ENCODE measurements at regions not wholly inside any gene's neighbourhood (a gene's known extent, or its start where the extent isn't known, plus 50 kb on each side); places are given as distances from the start of the nearest gene placed in this dataset.

DNA sequence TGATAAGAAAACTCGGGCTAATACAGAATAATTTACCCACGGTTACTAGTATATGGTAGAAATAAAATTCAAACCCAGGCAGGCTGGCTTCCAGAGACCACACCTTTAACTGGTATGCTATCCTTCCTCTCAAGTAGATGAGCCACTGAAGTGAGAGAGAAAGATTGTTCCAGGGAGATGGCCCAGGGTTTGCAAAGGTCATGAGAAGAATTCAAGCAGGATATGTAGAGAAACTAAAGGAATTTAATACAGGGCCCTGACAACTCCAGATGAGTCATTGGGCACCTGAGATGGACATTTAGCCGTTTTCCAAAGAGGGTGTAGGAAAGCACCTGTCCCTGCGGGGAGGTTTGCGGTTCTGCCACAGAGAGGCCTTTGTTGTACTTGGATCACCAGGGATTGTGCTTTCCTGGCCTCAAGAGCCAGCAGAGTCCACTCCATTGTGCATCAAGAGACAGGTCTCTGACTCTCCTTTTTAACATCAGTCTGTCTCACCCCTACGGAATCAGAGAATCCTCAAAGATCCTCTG, 152.7 kb upstream of the BLID start:
- no peak for DNase-seq

DNA sequence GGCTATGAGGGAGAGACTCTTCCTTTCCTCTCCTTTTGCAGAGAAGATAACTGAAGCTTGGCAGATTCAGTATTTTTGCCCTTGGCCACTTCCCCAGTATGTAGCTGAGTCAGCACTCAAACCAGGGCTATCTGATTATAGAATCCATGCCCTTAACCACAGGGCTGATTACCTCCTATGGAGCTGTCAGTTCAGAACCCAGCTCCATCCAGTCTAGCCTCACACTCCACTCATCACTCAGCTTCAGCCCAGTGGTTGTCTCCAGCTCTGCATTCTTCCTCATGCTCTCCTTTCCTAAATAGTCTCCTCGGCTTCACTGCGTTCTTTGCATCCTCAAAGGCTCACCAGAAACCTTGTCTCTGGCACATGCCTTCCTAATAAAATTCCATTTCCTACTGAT, 151.6 kb upstream of the BLID start:
- DNase-seq, result peak; percentile 95

DNA sequence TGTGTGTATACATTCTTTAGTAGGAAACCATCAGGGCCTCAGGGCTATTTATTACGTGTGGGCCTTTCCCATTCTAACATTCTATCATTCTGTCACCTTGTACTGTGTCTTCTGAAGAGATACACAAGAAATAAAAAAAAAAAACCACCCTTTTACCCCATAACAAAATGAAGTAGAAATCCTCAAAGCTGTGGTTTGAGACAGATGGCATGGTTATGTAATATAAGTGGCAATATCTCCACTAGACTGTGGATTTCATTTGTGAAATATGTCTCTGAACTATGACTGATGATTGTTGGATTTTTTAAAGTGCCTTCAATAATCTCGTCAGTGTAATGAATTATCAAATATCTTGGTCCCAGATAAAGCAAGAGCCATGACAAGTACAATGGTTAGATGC, 150.0 kb upstream of the BLID start:
- no peak for DNase-seq

DNA sequence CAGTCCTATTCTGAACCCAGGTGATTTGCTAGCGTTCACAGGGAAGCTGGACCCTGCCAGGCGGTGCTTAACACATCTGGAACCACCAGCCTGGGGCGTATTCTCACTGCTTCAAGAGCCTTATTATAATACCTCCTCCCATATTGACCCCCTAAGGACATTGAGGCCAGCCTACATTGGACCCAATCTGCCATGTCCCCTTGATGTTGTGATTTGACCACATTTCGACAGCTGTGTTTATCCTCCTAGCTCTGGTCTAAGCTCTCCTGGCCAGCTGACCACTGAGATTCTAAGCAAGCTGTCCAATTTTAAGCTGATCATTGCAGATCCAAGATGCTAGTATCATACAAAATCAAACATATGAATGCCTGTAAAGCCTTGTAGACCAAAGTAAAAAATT, 148.1 kb upstream of the BLID start:
- DNase-seq, result no peak

DNA sequence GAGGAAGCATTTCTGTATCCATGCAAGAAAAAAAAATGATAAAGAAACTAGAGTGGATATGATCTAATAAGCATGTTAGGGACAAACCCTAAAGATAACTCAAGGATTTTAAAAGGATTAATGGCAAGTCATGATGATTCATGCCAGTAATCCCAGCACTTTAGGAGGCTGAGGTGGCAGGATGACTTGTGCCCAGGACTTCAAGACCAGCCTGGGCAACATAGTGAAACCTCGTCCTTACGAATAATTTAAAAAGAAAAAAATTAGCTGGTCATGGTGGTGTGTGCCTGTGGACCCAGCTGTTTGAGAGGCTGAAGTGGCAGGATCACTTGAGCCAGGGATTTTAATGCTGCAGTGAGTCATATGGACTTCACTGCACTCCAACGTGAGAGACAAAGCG, 145.5 kb upstream of the BLID start:
- DNase-seq, result peak; percentile 15

DNA sequence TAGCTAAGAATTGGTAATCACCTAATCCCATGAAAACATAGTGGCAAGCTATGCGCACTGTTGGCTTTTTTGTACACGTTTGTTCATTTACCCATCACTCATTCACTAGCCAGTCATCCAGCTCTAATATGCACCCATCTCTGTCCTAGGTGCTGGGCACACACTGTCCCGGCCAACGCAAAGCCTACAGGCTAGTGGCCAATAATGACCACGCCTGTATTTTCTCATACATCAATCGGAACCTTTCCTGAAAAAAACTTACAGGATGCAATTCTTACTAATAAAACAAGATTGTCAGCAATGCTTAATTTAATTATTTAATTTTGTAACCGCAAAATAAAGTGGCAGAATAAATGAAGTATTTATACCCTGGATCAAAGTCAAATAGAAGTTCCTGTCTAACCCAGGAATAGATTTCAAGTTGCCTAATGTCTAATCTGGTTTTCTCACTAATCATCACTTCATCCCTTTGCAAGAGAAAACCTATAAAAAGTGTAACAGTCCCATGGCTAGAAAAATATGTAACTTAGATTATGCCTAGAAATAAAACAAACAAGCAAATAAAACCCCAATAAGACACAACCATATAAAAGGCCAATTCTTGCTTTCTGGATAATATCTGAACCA, 143.3 kb upstream of the BLID start:
- no peak for DNase-seq

DNA sequence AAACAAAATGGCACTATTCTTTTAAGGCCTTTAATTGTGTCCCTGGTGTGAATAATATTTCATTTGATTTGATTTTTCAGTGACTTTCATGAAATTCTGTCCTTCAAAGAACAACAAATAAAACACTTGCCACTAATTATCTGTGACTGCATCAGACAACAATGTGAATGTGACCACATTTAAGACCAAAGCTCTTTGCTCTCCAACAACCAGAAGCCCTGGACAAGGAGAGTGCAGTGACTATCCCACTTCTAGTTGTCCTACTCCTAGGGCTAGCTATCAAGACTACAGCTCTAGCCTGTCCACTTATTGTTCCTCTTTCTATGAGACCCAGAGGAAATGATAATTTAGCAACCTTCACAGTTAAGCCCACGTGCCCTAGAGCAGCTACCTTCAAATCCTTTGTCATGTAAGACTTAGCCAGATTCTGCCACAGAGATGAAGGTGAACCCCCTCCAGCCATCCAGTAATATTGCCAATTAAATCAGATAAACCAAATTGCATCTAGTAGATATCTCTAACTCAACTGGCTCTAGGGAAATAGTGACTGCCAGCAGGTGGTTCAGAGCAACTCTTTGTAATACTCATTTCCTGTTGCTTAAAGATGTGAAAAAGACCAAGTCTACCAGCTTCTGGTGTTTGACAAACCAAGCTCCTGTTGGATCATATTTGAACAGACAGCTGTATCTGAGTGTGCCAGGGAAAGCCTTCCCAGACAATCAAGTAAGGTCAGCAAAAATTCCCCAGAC, 142.6 kb upstream of the BLID start:
- DNase-seq, result no peak

DNA sequence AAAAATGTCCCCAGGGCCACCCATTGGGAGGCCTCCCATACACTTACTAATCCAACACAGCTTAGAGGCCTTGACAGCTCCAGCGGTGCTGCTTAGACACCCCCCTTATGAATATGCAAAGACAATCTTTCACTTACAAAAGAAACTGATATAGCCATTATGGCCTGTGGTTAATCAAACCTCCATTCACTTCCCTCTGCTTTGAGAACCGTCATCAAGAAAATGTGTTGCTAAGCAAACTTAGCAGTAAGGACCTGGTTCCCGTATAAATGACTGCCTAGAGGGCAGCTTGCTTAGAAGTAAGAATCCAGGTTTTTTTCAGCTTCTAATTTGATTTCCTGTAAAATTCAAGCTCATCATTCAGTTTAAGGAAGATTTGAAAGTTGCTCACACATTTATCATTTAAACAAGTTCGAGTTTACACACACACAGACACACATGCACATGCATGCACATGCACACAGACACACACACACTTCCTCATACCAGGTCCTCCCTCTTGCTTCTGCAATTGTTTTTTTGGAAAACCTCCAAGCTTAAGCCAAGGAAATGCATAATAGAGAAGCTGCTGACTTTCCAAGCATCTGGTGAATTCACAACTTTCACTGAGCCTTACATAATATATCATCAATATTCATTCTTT, 137.7 kb upstream of the BLID start:
- peak; percentile 86 for DNase-seq

DNA sequence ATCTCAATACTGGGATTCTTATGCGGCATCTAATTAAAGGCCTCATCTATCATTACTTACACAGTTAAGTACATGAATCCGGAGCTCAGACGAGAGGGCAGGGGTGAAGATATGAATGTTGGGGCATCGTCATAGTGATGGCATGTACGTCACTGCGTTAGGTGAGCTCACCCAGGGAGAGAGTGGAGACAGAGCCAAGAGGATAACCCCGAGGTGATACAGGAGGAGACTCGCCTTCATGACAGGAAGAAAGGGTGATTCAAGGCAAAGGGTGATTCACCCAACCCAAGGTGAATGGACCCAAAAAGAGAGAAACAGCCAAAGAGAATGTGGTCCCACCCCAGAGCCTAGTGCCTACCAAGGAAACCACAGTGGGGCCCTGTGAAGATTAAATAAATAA, 132.9 kb upstream of the BLID start:
- DNase-seq, result no peak

DNA sequence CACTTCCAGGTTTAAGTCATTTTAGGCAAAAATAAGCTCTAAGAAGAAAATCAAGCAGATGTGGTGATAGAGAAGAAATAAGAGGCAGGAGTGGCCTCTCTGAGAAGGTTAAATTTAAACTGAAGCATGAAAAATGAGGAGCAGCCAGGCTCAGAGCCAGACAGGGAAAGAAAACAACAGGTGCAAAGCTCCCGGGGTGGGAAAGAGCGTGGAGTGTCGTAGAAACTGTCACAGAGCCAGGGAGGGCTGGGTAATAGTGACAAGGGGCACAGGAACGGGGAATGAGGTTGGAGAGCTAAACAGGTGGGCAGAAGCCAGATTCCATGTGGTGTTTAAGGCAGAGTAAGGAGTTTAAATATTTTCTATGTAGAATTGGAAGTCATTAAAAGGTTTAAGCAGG, 132.1 kb upstream of the BLID start:
- no peak for DNase-seq

DNA sequence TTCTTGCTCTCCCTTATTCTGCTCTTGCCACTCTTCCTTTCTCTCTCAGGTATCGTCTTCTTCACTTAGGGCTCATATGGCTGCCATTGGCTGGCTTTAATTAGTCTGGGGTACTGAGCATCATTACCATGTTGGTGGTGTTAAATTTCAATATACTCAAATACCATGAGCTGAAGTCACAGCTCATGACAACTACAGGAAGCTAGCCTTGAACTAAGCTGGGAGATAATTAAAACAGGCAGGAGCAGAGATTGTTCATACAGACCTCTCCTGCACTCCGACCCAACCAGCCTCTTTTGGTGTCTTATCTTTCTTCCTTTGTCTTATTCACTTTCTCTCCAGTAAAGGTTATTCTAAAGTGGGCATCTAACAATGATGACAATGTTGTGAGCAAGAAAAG, 130.9 kb upstream of the BLID start:
- DNase-seq, result peak; percentile 82

DNA sequence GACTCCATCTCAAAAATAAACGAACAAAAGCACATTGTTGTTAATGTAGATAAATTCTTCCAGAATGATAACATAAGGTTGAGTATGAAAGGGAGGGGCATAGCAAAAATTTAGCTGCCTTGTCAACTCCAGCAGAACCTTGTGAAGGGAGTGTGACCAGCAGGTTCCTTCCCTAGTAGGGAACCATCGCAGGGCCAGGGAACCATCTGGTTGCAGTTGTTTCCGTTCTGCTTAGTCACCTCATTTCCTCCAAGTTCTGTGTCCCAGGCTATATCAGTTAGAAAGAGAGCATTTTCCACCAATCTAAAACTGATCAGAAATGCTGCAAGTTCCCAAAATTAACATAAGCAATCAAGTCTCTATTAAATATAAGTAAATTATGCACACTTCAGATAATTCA, 126.7 kb upstream of the BLID start:
- no peak for DNase-seq

DNA sequence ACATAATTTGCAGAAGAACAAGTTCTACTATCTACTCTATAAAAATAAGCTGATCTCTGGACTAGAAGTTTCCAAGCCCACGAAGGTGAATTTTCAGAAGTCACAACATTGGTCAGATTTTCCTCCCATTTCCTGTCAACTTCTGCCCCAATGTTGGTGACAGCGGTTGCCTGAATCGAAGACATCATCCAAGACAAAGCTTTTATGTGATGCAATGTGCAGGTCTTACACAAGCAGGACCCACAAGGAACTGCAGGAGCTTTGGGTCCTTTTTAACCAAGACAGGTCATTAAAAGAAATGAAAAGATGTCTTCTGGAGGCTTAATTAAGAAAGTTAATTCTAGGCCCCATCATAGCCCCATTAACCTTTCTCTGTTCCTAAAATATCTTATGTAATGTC, 125.6 kb upstream of the BLID start:
- no peak for DNase-seq

DNA sequence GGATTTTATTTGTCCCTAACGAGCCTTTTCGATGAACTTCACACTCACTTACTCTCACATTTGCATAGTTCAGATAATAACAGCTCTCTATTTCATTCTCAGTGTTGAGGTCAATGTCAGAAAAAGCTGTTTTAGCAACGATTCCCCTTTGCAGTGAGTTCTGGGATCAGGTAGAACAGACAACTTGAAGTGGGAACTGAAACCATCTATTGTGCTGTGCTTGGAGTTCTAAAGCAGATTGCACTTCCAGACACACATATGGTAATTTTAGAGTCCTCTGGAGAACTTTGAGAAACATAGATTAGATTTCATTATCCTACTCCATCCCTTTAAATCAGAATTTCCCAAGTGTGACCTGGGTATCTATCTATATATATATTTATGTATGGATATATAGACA, 124.6 kb upstream of the BLID start:
- DNase-seq, result no peak

DNA sequence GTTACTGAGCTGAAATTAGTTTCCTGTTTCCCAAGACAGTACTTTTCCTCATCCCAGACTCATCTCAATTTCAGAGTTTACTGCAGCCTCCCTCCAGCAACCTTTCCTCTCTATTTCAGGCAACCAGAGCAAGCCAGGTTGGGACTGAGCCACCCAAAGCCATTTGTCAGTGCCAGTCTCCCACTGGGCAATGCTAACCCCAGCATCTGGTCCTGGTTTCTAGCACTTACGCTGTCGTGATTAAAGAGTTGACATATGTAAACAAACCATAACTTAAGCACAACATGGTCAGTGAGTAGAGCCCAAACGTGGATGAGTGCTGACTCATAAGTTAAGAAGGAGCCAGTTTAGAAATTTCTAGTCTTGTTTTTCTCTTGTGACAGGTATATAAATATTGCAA, 119.6 kb upstream of the BLID start:
- DNase-seq, result peak; percentile 94

DNA sequence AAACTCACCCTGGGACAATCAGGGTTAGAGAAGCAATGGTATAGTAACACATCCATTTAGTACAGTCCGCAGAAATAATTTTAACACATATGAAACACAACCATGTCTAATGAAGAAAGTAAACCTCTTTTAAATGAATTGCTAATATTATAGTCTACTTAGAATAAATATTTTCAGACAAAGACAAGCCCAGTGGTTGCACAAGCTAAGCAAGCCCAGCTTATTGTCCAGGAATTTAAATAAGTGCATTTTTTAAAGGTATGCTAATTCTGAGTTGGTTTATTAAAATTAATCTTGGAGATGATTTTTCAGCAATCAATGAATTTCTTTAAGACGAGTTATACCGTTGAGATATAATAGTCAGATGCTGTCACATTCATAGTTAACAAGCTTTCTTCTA, 118.8 kb upstream of the BLID start:
- no peak for DNase-seq

DNA sequence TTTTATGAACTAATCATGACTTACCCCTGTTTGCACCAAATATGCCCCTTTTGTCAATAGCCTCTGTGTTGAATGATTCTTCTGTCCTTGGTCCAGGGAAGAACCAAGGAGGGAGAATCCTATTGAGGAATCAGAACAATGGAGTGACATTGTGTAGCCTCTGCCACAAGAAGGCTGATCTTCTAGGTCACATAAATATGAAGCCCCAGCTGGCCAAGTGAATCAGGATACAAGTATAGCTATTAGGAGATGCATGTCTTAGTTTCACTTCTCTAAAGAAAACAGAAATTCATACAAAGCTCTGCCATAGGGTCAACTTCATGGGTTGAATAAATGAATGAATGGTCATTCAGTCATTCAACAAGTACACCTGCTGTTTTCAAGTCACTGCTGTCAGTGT, 118.2 kb upstream of the BLID start:
- DNase-seq, result no peak

DNA sequence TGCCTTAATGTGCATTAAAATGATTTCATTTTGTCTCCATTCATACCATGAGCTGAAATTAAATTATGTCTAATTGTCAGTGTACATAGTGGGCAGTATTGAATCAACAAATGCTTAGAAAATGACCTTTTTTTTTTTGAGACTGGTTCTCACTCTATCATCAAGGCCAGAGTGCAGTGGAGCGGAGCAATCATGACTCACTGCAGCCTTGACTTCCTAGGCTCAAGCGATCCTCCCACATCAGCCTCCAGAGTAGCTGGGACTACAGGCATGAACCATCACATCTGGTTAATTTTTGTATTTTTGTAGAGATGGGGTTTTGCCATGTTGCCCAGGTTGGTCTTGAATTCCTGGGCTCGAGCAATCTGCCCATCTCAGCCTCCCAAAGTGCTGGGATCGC, 117.0 kb upstream of the BLID start:
- DNase-seq, result no peak

DNA sequence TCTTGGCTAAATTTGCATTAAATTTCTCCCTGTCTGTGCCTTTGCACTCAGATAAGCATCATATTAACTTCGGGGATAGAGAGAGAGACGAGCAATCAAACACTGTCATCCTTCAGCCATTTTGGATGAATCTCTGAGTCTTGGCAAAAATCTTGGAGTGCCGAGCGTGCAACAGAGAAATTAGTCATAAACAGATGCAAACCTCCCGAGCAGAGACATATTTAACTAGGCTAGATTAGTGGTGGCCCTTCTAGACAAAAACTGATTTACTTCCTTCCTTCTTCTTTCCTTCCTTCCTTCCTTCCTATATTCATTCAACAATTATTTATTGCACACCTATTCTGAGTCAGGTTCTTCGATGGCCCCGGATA, 114.4 kb upstream of the BLID start:
- DNase-seq, result peak; percentile 86

DNA sequence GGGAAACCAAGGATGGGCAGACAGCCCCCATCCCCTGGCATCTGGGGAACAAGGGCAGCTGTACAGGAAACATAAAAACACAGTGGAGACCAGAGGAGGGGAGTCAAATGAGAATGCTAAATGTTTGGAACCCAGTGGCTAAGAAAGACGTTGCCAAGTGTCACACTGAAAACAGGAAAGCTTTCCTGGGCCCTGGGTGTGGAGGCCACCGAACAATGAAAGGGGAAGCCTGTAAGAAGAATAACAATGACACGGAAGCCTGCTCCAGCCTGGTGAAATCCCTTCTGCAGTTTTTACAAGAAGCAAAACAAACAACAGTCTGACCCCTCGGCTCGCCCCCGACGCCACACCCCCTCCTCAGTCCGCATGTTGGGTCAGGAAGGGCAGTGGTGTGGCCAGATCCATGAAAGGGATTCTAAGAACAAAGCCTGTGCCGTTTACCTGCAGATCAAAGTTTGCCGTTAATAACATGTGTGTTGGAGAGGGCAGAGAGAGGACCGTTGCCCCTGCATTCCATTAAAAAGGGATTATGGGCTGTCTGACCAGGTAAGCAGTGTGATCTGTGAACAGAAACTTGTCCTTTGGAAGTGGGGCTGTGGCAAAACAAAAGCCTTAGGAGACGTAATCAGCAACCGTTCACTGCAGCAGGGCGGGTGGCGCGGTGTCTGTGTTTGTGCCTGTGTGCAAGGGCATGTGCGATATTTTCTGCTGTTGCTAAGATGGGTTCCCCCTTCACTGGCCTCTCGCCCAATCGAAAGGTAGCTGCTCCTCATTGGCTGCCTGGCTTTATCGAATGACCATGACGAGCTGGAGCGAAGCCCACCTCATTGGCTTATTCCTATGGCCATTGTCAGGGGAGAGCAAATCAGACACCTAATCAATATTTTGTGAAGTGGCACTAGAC, 113.7 kb upstream of the BLID start:
- DNase-seq, result no peak

DNA sequence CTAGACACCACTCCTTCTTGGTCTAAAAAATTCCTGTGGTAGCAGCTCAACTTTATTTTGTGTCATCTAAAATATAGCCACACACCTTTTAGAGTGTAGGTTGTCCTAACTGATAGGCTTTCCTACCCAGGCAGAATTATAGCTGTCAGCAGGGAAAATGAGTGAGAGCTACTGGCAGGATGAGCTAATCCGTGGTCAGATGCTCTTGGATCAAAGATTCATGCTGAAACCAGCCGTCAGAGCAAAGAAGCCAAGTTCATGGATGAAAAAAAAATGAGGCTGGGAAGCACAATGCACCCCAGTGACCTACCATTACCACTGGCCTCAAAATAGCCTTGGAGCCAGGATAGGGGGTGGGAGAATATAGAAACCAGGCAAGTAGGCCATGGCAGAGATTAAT, 113.1 kb upstream of the BLID start:
- DNase-seq, result peak; percentile 98

DNA sequence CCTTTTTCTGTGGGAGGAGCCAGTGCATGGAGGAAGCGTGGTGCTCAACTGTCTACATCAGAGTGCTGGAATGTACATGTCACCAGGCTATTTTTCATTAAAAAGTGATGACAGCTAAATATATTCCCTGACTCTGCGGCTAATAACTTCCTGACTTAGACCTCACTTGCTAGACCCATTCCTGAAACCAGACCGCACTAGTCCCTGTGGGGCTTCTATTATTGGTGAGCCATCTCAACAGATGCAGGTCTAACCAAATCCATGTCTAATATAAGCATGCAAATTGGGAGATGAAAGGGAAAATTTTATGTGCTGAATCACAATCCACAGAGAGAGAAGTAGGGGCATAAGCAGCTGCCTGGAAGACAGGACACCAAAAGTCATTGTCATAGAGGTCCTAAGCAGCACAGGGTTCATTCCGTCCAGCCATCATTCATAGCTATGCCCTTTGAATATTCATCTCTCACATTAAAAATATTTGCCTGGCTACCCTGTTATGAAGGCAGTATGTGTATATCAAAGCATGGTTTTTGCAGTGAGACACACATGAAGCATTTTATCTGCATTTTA, 110.9 kb upstream of the BLID start:
- DNase-seq, result peak; percentile 100

DNA sequence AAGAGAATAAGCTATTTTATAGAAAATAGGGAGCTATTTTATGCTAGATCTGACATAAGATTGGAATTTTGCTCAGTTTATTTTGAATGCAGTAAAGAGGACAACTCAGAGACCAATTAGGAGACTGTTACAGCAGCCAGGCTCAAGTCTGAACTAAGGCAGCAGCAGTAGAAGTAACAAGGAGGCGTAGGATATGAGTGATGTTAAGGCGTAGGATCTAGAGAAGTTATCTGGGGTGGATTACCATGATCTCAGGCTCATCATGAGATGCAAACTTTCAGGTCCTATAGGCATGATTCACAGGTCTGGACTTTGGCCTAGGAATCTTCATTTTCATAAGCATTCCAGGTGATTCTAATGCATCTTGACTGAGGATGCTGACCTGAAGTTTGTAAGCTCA, 108.9 kb upstream of the BLID start:
- DNase-seq, result no peak
